ENCODE measurements at regions not wholly inside any gene's neighbourhood (a gene's known extent, or its start where the extent isn't known, plus 50 kb on each side); places are given as distances from the start of the nearest gene placed in this dataset.

- no peak overlapping the region for H3K27ac Mint-ChIP-seq
- Histone ChIP-seq H3K27ac (ENCODE audit: low read length) (no peak overlapping the region), H3K36me3 (ENCODE audit: control insufficient read depth, insufficient read depth, low read length) (no peaks in the 10 kb centered on the region), H3K4me3 (ENCODE audit: low read length) (no peak overlapping the region), H3K4me1 (ENCODE audit: control insufficient read depth, insufficient read depth, low read length) (no peaks in the 10 kb centered on the region), H3K27me3 (ENCODE audit: control insufficient read depth, insufficient read depth, low read length) (no peaks in the 10 kb centered on the region), H3K9me3 (ENCODE audit: control insufficient read depth, insufficient read depth, low read length) (no peaks in the 10 kb centered on the region)
- H3K36me3 Mint-ChIP-seq: no peaks in the 10 kb centered on the region
- H3K4me3 Mint-ChIP-seq: no peak overlapping the region
- no peaks in the 10 kb centered on the region for H3K4me1 Mint-ChIP-seq
- ATAC-seq: no peak
- no peak for TF ChIP-seq CTCF (IDR thresholded peaks at IDR 0.05)
- peaks cover 3 to 16% of the 10 kb centered on the region in 2 donors for H3K9me3 Mint-ChIP-seq
- DNase-seq: no peak
- 100% methylated on average over 1 of the region's 1 CpG for whole genome bisulfite sequencing (ENCODE audit: insufficient coverage)
- intact Hi-C loops (cut with micrococcal nuclease): no loop called here
- H3K27me3 Mint-ChIP-seq (ENCODE audit: low read depth in 2 of 2): no peaks in the 10 kb centered on the region
Observed at GRCh38 chr3:94612631-94613030, 549.8 kb downstream of the NSUN3 start.

- H3K4me1 ChIP-seq (ENCODE audit: control insufficient read depth, insufficient read depth, low read length): no peaks in the 10 kb centered on the region
- no peaks in the 10 kb centered on the region for H3K27me3 ChIP-seq (ENCODE audit: control insufficient read depth, insufficient read depth, low read length)
- H3K4me3 ChIP-seq (ENCODE audit: low read length): no peak overlapping the region
- Mint-ChIP-seq H3K27ac (no peak overlapping the region), H3K4me3 (no peak overlapping the region), H3K36me3 (no peaks in the 10 kb centered on the region), H3K9me3 (peaks cover 0 to 10% of the 10 kb centered on the region in 2 donors), H3K27me3 (ENCODE audit: low read depth in 2 of 2) (no peaks in the 10 kb centered on the region), H3K4me1 (no peaks in the 10 kb centered on the region)
- intact Hi-C loops (cut with micrococcal nuclease): no loop called here
- H3K36me3 ChIP-seq (ENCODE audit: control insufficient read depth, insufficient read depth, low read length): no peaks in the 10 kb centered on the region
- ATAC-seq (no peak), DNase-seq (no peak)
- no peak for TF ChIP-seq CTCF (IDR thresholded peaks at IDR 0.05)
- no peak overlapping the region for H3K27ac ChIP-seq (ENCODE audit: low read length)
- H3K9me3 ChIP-seq (ENCODE audit: control insufficient read depth, insufficient read depth, low read length): no peaks in the 10 kb centered on the region
- WGBS (ENCODE audit: insufficient coverage): 81% methylated on average over 4 of the region's 4 CpGs
Observed at GRCh38 chr3:94614192-94614591, 551.3 kb downstream of the NSUN3 start.

- no peaks in the 10 kb centered on the region for H3K4me1 ChIP-seq (ENCODE audit: control insufficient read depth, insufficient read depth, low read length)
- no peaks in the 10 kb centered on the region for H3K9me3 ChIP-seq (ENCODE audit: control insufficient read depth, insufficient read depth, low read length)
- H3K4me3 Mint-ChIP-seq: no peak overlapping the region
- no peaks in the 10 kb centered on the region for H3K36me3 ChIP-seq (ENCODE audit: control insufficient read depth, insufficient read depth, low read length)
- H3K27ac ChIP-seq (ENCODE audit: low read length): no peak overlapping the region
- TF ChIP-seq CTCF (IDR thresholded peaks at IDR 0.05): no peak
- no peak for ATAC-seq
- intact Hi-C loops (cut with micrococcal nuclease): no loop called here
- no peaks in the 10 kb centered on the region for H3K4me1 Mint-ChIP-seq
- no peaks in the 10 kb centered on the region for H3K27me3 ChIP-seq (ENCODE audit: control insufficient read depth, insufficient read depth, low read length)
- H3K36me3 Mint-ChIP-seq: no peaks in the 10 kb centered on the region
- no peak overlapping the region for H3K27ac Mint-ChIP-seq
- H3K27me3 Mint-ChIP-seq (ENCODE audit: low read depth in 2 of 2): no peaks in the 10 kb centered on the region
- no CpG with 5 or more reads among the region's 2 CpGs for WGBS (ENCODE audit: insufficient coverage)
- no peak for DNase-seq
- no peak overlapping the region for H3K4me3 ChIP-seq (ENCODE audit: low read length)
- peaks cover 0 to 17% of the 10 kb centered on the region in 2 donors for H3K9me3 Mint-ChIP-seq
Observed at GRCh38 chr3:94615275-94616065, 552.6 kb downstream of the NSUN3 start.

- no peak for DNase-seq
- H3K36me3 ChIP-seq (ENCODE audit: control insufficient read depth, insufficient read depth, low read length): no peaks in the 10 kb centered on the region
- H3K9me3 ChIP-seq (ENCODE audit: control insufficient read depth, insufficient read depth, low read length): no peaks in the 10 kb centered on the region
- H3K4me3 Mint-ChIP-seq: no peak overlapping the region
- no peaks in the 10 kb centered on the region for H3K27me3 ChIP-seq (ENCODE audit: control insufficient read depth, insufficient read depth, low read length)
- H3K27me3 Mint-ChIP-seq (ENCODE audit: low read depth in 2 of 2): no peaks in the 10 kb centered on the region
- intact Hi-C loops (cut with micrococcal nuclease): no loop called here
- no peaks in the 10 kb centered on the region for H3K4me1 Mint-ChIP-seq
- no peak for TF ChIP-seq CTCF (IDR thresholded peaks at IDR 0.05)
- no peaks in the 10 kb centered on the region for H3K4me1 ChIP-seq (ENCODE audit: control insufficient read depth, insufficient read depth, low read length)
- WGBS (ENCODE audit: insufficient coverage): no CpG with 5 or more reads among the region's 2 CpGs
- no peak for ATAC-seq
- H3K4me3 ChIP-seq (ENCODE audit: low read length): no peak overlapping the region
- no peak overlapping the region for H3K27ac Mint-ChIP-seq
- H3K27ac ChIP-seq (ENCODE audit: low read length): no peak overlapping the region
- H3K36me3 Mint-ChIP-seq: no peaks in the 10 kb centered on the region
- H3K9me3 Mint-ChIP-seq: peaks cover 0 to 17% of the 10 kb centered on the region in 2 donors
Observed at GRCh38 chr3:94616833-94617232, 554.0 kb downstream of the NSUN3 start.

Data from natural killer cell (primary cell).